CD1c-positive myeloid dendritic cell (primary cell): ENCODE measurements at regions not wholly inside any gene's neighbourhood (a gene's known extent, or its start where the extent isn't known, plus 50 kb on each side); places are given as distances from the start of the nearest gene placed in this dataset.

ENCODE experiments used
- DNase-seq: peaks from one replicate; pipeline ENCODE4 v3.0.0-alpha.2; 2016; ENCODE audit errors: extremely low spot score

- no peak for DNase-seq
Observed at GRCh38 chr18:31247574-31248199, 70.3 kb upstream of the DSG1 start.

DNA sequence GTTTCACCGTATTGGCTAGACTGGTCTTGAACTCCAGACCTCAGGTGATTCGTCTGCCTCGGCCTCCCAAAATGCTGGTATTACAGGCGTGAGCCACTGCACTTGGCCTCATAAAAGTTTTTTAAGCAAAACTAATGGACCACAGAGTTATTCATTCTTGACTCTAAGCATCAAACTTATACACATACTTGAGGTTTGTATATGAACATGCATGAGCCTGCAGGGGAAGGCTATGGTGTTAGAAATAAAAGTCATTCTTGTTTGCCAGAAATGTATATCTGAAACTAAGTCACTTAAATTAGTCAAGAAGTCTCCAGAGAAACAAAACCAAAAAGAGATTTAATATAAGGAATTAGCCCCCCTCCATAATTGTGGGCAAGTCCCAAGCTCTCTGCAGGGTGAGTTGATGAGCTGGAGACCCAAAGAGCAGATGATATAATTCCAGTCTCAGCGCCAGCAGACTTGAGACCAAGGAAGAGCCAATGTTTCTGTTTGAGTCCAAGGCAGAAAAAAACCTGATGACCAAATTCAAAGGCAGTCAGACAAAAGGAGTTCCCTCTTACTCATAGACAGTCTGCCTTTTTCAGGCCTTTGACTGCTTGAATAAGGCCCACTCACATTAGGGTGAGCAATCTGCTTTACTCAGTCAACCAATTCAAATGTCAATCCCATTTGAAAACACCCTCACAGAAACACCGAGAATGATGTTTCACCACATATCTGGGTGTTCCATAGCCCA is 69.0 kb upstream of the DSG1 start:
- DNase-seq: no peak

GRCh38 chr18:31250902-31251301 is 67.1 kb upstream of the DSG1 start:
- no peak for DNase-seq

DNA sequence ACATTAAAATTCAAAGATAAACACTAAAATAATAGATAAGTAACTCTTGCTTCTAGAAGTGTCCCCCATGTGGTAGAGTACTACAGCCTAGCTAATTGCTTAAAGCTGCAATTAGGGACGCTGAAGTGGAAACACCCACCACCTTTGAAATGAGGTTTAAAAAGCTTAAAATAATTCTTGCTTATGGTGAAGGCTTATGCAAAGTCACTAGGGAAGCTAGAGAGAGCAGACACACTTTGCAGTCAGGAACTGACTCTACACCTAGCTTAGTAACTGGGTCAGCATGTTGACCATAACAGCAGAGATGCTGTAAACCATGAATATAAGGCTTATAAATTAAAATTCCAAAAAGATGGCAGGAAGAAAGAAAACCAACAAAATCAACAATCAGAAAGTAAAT is 65.4 kb upstream of the DSG1 start:
- no peak for DNase-seq

GRCh38 chr18:31255953-31256352 is 62.0 kb upstream of the DSG1 start:
- DNase-seq: no peak

- DNase-seq: no peak
Observed at GRCh38 chr18:31258789-31259188, 59.2 kb upstream of the DSG1 start.

DNA sequence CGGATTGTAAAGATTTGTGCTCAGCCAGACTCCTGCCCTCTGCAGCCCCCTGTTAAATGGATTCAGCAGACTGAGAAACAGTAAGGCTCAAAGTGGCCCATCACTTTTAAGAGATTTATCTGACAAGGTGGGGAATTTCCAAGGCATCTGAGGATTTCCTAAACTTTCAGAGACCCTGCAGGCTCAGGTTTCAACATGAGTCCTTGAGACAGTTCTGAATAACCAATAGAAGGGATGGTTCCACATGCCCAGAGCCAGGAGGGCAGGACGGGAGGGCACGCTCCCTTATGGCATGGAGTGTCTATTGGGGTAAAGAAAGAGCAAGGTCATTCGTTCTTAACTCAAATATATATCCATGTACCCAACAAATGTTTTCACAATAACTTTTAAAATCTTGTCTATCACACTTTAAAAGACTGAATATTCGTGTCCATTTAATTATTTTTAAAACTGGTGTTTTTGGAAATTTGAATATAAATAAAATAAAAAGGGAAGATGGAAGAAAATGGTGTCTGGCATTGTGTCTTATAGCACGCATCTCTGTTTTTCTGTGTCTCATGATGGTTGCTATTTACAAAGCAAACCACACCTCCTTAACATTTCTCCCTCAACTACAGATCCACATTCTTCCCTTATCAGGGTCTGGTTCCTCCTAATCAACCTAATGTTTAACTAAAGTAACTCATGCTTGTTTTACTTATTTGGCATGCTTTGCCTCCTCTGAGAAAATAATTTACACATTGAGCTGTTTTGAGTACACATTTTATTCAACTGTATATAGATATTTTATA is 56.0 kb upstream of the DSG1 start:
- DNase-seq: no peak

- DNase-seq: no peak
Observed at GRCh38 chr18:31267823-31268481, 50.0 kb upstream of the DSG1 start.
